HEK293T (cell line): ENCODE measurements at regions not wholly inside any gene's neighbourhood (a gene's known extent, or its start where the extent isn't known, plus 50 kb on each side); places are given as distances from the start of the nearest gene placed in this dataset.

ENCODE experiments used
- ARNT ChIP-seq: fragments of 450-650 bp; IDR thresholded peaks from 2 replicates; pipeline ENCODE4 v1.6.1; 2017; ENCODE audit warnings: mild to moderate bottlenecking
- BHLHE40 ChIP-seq: fragments of 450-650 bp; IDR thresholded peaks from 2 replicates; pipeline ENCODE4 v1.6.1; 2016; ENCODE audit warnings: mild to moderate bottlenecking, moderate library complexity, borderline replicate concordance
- FOXA1 ChIP-seq: fragments of 450-650 bp; IDR thresholded peaks from 2 replicates; pipeline ENCODE4 v1.6.1; 2016; ENCODE audit warnings: mild to moderate bottlenecking
- TARDBP ChIP-seq: fragments of 450-650 bp; IDR thresholded peaks from 2 replicates; pipeline ENCODE4 v1.6.1; 2016

DNA sequence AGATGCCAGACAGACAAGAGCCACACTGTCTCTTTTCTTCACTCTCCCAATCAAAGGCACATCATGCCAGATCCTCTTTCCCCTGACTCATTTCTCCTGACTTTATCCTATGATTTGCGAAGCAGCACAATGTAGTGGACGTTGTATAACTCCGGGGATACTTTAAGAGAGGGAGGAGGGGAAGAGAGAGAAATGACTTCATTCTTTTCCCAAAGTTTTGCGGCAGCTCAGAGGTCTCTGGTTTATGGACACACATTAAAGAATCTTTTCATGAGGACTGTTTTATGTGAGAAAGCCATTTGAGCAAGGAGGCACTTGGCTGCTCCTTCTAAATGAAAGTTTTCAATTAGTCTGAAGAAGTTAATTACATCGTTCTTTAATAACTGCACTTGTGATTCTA lies 75.1 kb upstream of the MC3R start:
- no peak for TF ChIP-seq TARDBP
- TF ChIP-seq ARNT, result no peak
- TF ChIP-seq BHLHE40, result no peak
- no peak for TF ChIP-seq FOXA1
